ENCODE measurements at regions not wholly inside any gene's neighbourhood (a gene's known extent, or its start where the extent isn't known, plus 50 kb on each side); places are given as distances from the start of the nearest gene placed in this dataset.

GRCh38 chr3:77772459-77772858 is 732.6 kb downstream of the ROBO2 start:
- FAIRE-seq (no peak), DNase-seq (ENCODE audit: insufficient read length, low spot score) (no peak)
- no peak for TF ChIP-seq CTCF (IDR thresholded peaks at IDR 0.05; ENCODE audit: insufficient read depth, missing control alignments)

- TF ChIP-seq CTCF (IDR thresholded peaks at IDR 0.05; ENCODE audit: insufficient read depth, missing control alignments): no peak
- FAIRE-seq: no peak
- no peak for DNase-seq (ENCODE audit: insufficient read length, low spot score)
These were observed 733.2 kb downstream of the ROBO2 start for GRCh38 chr3:77773084-77773483.

- FAIRE-seq (peak; percentile 53), DNase-seq (ENCODE audit: insufficient read length, low spot score) (no peak)
- no peak for TF ChIP-seq CTCF (IDR thresholded peaks at IDR 0.05; ENCODE audit: insufficient read depth, missing control alignments)
These were observed 740.5 kb downstream of the ROBO2 start for GRCh38 chr3:77780278-77780996.

GRCh38 chr3:77786216-77786615 is 746.3 kb downstream of the ROBO2 start:
- FAIRE-seq: no peak
- no peak for DNase-seq (ENCODE audit: insufficient read length, low spot score)
- no peak for TF ChIP-seq CTCF (IDR thresholded peaks at IDR 0.05; ENCODE audit: insufficient read depth, missing control alignments)

GRCh38 chr3:77795013-77795412 is 755.1 kb downstream of the ROBO2 start:
- FAIRE-seq: no peak
- no peak for DNase-seq (ENCODE audit: insufficient read length, low spot score)
- TF ChIP-seq CTCF (IDR thresholded peaks at IDR 0.05; ENCODE audit: insufficient read depth, missing control alignments): no peak

- FAIRE-seq: no peak
- TF ChIP-seq CTCF (IDR thresholded peaks at IDR 0.05; ENCODE audit: insufficient read depth, missing control alignments): no peak
- no peak for DNase-seq (ENCODE audit: insufficient read length, low spot score)
These were observed 759.4 kb downstream of the ROBO2 start for GRCh38 chr3:77799278-77799677.

- no peak for DNase-seq (ENCODE audit: insufficient read length, low spot score)
- FAIRE-seq: no peak
- no peak for TF ChIP-seq CTCF (IDR thresholded peaks at IDR 0.05; ENCODE audit: insufficient read depth, missing control alignments)
These were observed 761.0 kb downstream of the ROBO2 start for GRCh38 chr3:77800893-77801292.

Data from D721Med (cell line).